ENCODE measurements at regions not wholly inside any gene's neighbourhood (a gene's known extent, or its start where the extent isn't known, plus 50 kb on each side); places are given as distances from the start of the nearest gene placed in this dataset.
"Not testable (repeated sequence)": the region's sequence is repeated elsewhere in the genome, so short reads cannot be mapped to it uniquely, and the experiment has no call there.

- DNase-seq = no peak
These were observed 318.8 kb downstream of the SPRY2 start for GRCh38 chr13:80022146-80022545.

DNA sequence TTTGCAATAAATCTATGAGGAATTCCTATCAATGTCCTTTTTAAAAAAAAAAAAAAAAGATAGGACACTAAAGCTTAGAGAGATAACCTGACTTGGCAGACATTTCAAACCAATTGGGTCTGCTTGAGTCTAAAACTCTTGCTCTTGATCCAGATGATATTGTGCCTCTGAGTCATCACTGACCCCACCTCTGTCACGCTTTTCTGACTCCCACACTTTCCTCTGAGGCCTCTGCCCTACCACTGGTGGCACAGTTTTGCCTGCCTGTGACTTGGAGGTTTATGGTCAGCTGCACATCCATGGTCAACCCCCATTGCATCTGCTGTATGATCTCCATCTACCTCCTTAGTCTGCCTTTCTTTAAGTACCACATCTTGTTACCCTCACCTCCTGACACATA is 328.7 kb downstream of the SPRY2 start:
- no peak for DNase-seq

GRCh38 chr13:80011448-80012212 is 329.3 kb downstream of the SPRY2 start:
- DNase-seq = no peak

GRCh38 chr13:80010846-80011245 is 330.1 kb downstream of the SPRY2 start:
- no peak for DNase-seq

GRCh38 chr13:80010286-80010831 is 330.6 kb downstream of the SPRY2 start:
- DNase-seq = no peak

DNA sequence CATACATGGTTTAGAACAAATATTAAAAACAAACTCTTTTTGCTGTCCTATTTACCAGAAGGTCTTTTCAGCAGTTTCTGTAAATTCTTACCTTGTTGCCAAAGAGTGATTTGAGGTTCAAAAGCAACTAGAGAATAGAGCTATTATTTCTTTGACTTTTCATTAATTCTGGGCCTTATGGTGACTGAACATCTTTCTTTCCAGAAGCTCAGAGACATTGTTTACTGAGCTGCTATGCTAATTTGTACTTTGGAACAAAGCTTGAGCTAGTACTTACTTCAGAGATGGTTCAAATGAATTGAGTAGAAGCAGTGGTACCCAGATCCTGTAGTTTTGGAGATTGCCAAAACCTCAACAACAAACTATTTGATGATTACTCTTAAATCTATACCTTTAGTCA is 331.2 kb downstream of the SPRY2 start:
- no peak for DNase-seq

- DNase-seq = no peak
These were observed 334.0 kb downstream of the SPRY2 start for GRCh38 chr13:80006940-80007339.

- no peak for DNase-seq
These were observed 339.4 kb downstream of the SPRY2 start for GRCh38 chr13:80001510-80001842.

GRCh38 chr13:80000684-80001509 is 340.0 kb downstream of the SPRY2 start:
- no peak for DNase-seq

- no peak for DNase-seq
These were observed 341.3 kb downstream of the SPRY2 start for GRCh38 chr13:79999601-80000000.

- no peak for DNase-seq
These were observed 342.5 kb downstream of the SPRY2 start for GRCh38 chr13:79998381-79998880.

DNA sequence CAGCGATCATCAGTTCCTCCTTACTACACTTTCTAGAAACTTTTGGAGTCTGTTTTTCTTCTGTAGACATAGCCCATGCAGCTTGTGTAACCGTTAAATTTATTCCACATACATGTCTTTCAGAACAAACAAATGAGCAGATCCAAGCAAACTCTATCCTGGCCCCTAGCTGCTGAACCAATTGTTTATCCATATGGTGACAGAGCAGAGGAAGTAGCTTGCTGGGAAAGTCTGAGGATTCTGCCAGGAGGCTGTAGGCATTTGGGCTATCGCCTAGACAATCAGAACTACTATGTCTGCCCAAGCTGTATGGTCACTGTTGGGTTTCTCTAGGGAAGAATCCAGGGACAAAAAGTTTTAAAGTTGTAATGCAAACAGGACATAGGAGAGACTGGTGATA is 343.7 kb downstream of the SPRY2 start:
- DNase-seq = no peak

- no peak for DNase-seq
These were observed 345.6 kb downstream of the SPRY2 start for GRCh38 chr13:79995334-79995733.

DNA sequence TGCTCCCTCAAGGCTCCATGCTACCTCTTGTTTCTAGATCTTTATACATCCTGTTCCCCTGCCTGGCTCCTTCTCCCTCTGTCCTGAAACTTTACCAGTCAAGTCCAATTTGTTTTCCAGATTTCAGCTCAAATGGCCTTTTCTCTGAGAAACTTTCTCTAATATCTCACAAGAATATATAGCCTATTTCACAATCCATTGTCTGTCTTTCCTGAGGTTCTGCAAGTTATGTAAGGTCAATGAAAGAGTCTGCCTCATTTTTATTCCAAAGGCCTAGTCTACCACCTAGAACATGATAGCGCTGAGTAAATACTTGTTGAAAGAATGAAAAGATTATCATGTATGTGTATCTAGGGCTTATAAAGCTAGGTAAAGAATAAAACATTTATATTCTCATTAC is 348.8 kb downstream of the SPRY2 start:
- DNase-seq = no peak

DNA sequence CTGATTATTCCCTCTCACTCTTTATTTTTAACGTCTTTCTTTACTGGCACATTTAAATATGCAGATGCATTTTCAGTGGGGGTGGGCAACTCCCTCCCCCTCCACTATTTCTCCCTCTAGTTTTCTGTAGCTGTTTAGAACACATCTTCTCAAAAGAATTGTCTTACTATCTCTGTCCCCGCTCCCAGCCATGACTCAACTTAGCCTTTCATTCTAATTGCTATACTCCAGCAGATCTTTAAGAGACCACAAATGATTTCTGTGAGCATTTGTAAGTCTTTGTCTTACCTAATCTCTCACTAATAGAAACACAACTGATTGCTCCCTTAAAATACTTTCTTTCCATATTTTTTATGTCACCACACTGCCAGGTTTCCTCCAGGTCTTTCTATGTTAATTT is 350.9 kb downstream of the SPRY2 start:
- no peak for DNase-seq

DNA sequence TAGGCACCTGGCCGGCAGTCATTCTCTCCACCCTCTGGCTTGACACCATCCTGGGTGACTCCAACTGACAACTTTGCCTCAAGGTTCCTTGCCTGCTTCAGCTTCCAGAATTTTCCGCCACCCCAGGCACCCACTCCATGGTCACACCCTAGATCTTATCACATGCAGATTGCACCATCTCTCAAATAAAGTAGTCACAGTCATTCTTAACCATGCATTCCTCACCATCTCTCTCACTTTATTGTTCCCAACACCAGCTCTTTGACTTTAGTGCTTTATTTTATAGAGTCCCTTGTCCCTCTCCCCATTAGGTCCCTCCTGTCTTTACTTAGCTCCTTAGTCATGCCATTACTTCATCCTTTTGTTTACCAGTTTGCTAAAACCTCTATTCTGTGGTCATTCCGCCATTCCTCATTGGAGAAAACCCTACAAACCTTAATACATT is 351.7 kb downstream of the SPRY2 start:
- DNase-seq = no peak

DNA sequence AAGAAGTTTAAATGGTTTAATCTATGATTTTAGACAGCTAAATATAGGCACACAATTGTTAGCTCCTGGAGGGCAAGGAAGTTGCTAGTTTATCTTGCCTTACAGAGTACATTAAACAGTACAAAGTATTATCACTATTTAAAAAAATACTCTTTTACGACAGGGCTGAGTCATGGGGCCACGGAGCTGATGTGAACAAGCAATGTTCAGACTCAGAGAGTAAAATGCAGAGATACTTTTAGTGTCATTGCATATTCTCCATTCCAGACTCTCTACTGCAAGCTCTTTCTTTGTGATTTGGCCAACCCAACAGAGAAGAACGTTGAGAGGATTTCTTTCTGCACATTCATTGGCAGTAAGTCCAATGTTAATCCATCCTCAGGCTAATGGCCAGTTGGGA is 352.4 kb downstream of the SPRY2 start:
- DNase-seq = no peak

DNA sequence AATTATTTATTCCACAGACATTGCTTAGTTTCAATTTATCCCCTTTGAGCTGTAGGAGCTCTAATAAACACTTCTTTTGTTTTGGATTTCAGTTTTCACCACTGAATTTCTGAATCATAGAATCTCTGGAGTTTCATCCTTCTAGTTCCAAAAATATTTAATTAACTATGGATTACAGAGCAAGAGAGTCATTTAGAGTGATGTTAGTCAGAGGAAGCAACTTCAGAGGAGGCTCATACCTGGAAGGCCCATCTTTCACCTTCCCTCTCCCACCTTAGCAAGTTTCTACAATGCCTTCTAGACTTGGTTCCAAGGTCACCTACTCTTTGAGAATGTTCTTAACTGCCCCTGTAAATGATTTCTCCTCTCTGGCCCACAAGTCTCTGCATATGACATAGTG is 353.2 kb downstream of the SPRY2 start:
- no peak for DNase-seq

DNA sequence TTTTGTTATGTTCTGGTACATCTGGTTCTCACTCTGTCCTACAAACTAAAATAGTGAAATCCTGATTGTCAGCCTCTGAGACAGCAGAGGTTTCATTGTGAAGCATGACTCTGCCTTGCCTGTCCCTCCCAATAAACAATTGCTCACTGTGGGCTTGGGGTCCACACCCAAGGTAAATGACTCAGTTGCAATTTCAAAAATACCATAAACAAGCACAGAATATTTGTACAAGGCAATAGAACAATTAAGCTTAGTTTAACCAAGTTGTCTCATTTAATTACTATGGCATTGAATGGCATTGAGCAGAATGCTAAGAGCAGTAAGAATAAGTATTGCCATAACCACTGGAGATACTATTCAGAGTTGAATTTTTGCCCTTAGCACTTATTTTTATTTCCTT is 353.6 kb downstream of the SPRY2 start:
- no peak for DNase-seq

GRCh38 chr13:79986890-79987289 is 354.0 kb downstream of the SPRY2 start:
- DNase-seq = no peak

GRCh38 chr13:79974935-79975650 is 365.8 kb downstream of the SPRY2 start:
- not testable (repeated sequence) for DNase-seq

GRCh38 chr13:79973533-79973963 is 367.4 kb downstream of the SPRY2 start:
- no peak for DNase-seq

DNA sequence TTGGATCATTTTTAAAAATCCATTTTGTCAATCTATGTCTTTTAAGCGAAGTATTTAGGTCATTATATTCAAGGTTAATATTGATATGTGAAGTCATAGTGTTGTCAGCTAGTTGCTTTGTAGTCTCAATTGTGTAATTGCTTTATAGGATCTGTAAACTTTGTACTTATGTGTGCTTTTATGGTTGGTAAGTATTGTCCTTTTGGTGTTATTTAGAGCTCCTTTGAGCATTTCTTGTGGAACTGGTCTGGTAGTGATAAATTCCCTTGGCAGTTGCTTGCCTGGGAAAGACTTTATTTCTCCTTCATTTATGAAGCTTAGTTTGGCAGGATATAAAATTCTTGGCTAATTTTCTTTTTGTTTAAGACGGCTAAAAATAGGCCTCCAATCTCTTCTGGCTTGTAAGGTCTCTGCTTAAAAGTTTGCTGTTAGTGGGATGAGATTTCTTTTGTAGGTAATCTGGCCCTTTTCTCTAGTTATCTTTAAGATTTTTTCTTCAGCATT is 368.8 kb downstream of the SPRY2 start:
- no peak for DNase-seq
